ENCODE measurements at regions not wholly inside any gene's neighbourhood (a gene's known extent, or its start where the extent isn't known, plus 50 kb on each side); places are given as distances from the start of the nearest gene placed in this dataset.
"Not testable (repeated sequence)": the region's sequence is repeated elsewhere in the genome, so short reads cannot be mapped to it uniquely, and the experiment has no call there.

DNA sequence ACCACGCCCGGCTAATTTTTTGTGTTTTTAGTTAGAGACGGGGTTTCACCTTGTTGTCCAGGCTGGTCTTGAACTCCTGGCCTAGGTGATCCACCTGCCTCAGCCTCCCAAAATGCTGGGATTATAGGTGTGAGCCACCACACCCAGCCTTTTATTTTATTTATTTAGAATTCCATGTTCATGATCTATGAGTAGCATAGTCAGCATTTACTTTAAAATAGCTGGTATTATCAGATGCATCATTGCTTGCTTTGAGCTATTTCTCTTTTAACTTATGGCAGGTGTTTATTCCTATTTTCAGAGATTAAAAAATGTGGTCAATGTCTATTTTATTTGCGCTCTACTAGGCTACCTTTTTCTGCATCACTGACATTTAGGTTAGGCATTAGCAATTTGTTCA is 152.0 kb downstream of the UTRN start:
- no peak for DNase-seq

DNA sequence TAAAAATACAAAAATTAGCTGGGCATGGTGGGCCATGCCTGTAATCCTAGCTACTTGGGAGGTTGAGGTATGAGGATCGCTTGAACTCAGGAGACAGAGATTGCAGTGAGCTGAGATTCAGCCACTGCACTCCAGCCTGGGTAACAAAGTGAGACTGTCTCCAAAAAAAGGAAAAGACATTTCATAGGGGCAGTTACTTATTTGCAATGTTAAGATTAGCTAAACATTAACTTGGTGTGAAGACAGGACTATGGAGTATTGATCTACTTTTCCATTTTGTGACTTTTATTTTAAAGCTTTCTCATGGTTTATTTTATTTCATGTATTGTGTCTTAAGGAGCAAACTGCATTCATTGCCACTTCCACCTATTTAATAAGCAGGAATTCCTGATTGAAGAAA is 153.0 kb downstream of the UTRN start:
- DNase-seq = no peak

DNA sequence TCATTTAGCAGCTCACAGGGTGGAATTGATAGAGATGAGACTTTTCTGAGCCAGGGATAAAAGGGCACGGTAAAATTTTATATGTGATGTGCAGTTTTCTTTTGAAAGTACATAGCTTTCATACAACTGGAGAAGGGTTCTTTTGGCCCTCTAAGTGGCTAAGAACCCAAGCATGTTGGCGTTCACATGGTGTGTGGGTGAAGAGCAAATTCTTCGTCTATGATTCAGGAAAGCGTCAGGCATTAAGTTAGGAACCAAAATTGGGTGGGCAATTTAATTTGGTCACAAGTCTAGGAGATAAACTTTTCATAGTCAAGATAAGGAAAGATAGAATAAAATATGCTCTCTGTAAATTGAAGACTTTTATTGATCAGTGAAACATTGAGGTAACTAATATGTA is 153.9 kb downstream of the UTRN start:
- no peak for DNase-seq

DNA sequence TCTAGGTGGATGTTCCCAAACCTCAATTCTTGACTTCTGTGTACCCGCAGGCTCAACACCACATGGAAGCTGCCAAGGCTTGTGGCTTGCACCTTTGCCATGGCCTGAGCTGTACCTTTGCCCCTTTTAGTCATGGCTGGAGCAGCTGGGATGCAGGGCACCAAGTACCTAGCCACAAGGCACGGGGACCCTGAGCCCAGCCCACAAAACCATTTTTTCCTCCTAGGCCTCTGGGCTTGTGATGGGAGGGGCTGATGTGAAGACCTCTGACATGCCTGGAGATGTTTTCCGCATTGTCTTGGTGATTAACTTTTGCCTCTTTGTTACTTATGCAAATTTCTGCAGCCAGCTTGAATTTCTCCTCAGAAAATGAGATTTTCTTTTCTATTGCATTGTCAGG is 156.7 kb downstream of the UTRN start:
- not testable (repeated sequence) for DNase-seq

DNA sequence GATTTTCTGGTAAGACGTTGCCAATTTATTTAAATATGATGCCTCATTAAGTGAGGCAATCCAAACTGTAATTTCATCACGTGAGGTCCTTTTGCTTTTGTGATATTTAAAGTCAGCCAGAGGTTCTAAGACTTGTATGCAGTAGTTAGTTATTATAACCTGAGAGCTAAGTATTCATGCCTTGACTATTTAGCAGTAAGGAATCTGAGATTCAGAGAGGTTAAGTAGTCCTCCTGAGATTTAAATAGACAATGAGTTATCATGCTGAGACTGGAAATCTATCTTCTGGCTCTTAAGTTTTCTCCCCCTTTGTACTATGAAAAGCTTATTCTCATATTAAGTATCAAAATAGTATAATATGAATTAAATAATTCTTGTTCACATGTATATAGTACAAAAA is 158.0 kb downstream of the UTRN start:
- no peak for DNase-seq

DNA sequence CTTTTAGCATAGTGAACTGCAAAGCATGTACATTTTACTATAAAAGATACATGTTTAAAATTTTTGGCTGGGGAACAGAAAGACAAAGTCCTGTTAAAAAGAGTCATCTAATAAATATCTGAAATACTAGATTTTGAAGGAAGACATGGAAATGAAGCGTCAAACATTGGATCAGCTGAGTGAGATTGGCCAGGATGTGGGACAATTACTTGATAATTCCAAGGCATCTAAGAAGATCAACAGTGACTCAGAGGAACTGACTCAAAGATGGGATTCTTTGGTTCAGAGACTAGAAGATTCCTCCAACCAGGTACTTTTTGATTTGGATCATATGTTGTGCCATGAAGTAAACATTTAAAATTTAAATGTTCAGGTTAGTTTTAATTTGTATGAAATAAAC is 162.3 kb downstream of the UTRN start:
- DNase-seq = no peak

DNA sequence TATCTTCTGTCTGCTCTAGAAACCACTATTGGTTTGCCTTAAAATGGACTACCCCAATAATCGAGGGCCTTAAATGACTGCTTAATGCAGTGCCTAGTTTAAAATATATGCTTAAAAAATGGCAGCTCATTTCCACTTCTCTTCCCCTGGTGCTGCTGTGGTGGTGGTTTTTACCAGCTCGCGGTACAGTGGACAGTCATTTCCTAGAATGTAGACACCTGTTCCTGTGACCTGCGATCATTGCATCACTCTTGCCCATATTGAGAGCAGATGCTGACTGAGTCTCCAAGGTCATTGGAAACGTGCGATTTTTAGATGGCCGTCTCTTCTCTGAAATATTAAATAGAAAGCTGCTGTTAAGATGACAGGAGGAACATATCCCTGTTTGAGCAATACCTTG is 164.1 kb downstream of the UTRN start:
- no peak for DNase-seq

DNA sequence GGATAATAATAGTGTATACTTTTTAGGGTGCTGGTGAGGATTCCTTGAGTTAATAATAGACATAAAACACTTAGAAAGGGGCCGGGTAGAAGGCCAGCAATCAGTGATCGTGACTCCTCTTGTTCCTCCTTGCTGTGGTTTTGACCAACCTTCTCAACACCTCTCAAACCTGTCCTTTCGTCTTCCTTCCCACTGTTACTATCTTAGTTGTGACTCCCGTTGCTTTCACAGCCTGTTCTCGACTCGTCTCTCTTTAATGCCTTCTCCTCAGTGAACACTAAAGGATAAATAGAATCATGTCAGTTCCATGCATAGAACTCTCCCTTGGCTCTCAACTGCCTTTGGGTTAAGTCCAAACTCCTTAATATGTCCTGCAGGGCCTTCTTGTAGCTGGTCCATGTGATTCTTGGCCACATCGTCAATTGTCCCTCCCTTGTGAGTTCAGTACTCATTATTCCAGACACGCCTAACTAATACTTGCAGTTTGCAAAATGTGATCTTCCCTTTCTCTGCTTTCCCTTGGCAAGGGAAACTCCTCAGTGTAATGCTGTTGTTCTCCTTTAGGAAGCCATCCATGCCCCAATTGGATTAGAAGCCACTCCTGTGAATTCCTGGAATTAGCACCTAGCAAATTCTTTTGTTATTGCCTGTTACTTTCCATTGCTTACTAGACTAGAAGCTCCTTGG is 164.9 kb downstream of the UTRN start:
- DNase-seq = no peak

DNA sequence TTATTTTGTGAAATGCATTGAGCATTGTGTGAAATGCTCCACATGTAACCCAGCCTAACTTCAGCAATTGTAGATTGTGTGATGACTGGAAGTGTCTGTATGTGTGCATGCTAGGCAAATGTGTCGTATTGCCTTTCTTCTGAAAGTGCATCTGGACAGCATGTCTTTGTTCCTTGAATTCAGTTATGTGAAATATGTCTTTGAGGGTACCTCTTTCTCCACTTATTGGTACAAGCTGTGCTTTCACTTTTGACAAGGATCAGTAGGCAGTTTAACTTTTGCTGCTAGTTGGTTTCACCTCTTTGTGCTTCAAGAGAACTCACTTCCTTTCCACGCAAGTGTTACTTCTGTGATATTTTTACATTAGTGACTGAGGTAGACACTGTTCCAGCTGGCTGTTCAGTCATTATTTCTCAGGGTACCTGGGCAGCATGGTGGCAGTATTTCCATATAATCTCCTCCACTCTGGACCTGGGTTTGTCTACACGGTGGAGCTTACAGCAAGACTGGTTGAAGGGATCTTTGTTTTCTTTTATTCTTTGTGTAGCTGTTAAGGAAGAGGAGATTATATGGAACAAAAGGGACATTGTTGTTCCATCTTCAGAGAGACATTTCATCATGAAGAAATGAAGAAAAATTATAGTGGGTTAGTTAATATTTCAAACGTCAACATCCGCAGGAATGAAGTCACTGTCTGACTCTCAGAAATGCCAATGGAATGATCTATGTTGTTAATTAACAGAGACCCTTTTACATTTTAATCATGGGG is 175.4 kb downstream of the UTRN start:
- no peak for DNase-seq

DNA sequence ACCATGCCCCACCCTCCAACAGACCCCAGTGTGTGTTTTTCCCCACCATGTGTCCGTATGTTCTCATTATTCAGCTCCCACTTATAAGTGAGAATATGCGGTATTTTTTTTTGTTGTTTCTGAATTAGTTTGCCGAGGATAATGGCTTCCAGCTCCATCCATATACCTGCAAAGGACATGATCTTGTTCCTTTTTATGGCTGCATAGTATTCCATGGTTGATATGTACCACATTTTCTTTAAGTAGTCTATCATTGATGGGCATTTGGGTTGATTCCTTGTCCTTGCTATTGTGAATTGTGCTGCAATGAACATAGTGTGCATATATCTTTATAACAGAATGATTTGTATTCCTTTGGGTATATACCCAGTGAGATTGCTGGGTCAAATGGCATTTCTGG is 176.9 kb downstream of the UTRN start:
- no peak for DNase-seq

DNA sequence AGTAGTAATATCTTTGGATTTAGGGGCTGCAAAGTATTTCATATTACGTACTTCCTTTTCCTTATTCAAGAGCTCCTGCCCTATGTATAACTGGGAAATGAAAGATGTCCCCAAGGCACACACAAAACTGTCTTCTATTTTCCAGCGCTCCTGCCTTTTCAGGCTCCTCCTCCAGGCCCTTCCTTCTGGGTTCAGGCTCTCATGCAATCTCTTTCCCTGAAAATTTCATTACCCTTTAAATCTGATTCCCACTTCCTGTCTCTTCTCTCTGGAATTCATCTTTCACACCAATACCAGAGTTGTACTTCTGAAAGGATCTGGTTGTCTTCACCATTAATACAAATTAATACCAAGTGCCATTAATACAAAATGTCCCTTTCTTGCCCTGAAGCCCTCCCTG is 181.6 kb downstream of the UTRN start:
- DNase-seq = no peak

DNA sequence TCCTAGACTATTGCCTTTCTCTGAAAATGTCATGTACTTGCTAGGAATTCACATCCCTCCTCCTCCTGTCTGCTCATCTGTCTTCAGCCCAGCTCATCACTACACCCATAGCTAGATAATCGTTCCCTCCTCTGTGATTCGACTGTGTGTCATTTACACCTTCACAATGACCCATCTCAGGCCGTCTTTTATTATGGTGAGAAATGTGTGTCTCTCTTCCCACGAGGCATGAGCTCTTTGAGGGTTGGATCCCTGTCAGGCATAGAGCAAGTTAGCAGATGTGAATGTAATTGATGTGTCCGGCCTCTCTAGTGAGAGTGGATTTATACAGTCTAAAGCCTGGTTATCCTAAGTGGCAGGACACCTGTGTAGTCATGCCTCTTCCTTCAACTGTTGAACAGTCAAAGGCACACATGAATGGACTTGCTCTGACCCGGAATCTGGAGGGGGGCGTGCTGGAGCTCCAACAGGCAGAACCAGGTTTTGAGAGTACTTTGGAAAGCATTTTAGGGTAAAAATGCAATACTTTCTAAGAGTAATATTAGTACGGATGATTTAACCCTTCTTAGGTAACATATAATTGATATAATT is 182.1 kb downstream of the UTRN start:
- no peak for DNase-seq

DNA sequence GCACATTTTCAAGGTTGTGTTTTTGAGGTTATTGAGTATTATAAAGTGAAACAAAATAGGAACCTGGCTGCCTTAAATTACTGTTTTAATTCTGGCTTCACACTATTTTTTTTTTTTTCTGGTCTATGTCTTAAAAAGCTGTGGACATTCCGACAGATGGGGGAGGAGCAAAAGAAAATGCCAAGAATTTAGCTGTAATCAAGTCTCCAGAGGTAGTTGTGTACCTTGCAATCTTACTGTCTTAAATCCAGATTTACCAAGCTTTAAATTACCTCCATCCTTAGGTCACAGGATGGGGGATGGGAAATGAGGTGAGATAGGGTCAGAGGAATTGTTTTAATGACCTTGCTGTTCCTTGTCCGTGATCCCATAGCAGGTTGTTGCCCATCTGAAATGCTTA is 182.8 kb downstream of the UTRN start:
- no peak for DNase-seq

DNA sequence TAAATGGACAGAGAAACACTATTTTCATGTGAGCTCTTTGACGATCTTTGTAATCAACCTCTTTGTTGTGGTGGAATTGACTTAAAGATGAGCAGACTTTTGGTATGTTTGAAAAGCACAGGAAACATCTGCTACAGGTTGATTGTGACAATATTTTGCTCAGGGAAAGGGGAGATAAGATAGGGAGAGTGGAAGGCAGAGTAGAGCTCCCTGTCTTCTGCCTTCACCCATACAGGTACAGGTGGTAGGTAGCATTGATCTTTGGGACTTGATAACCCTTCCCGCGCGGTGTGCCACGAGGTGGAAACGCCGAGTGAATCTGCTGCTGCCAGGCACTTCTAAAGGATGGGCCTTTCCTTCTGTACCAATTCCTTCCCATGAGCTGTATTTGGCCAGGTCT is 183.6 kb downstream of the UTRN start:
- DNase-seq = no peak

DNA sequence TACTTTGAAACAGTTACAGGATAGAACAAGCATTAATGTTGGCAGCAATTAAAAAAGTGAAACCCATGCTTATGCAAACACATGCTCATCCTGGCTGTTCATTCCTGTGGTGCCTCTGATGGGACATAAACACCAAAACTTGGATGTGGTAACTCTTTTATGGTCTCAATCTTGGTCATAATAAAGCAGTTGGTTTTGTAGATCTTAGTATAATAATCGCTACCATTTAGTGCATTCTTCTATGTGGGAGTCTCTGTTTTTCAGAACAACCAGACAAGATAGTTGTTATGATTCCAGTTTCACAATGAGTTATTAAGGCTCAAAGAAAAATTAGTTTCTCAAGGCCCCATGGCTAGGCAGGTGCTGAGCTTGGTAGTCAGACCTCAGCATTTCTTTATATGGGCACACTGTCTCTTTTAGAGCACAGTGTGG is 184.0 kb downstream of the UTRN start:
- no peak for DNase-seq

DNA sequence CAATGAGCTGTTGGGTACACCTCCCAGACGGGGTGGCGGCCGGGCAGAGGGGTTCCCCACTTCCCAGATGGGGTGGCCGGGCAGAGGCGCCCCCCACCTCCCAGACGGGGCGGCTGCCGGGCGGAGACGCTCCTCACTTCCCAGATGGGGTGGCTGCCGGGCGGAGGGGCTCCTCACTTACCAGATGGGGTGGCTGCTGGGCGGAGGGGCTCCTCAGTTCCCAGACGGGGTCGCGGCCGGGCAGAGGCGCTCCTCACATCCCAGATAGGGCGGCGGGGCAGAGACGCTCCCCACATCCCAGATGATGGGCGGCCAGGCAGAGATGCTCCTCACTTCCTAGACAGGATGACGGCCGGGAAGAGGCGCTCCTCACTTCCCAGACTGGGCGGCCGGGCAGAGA is 185.1 kb downstream of the UTRN start:
- not testable (repeated sequence) for DNase-seq

DNA sequence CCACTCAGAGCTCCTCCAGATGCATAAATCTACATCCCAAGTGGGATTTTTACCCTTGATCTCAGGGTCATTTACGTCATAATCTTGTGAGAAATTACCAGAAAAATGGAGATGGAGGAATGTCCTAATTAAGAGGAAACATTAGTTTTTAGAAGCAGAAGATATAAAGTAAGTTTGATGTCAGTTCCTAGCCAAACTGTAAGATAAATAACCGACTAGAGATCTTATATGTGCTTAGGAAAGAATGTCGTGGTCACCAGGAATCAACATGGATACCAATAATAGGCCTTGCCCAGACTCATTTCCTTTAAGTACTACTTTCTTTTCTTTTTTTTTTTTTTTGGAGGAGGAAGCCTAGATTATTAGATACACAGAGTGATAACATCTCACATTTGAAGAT is 186.9 kb downstream of the UTRN start:
- DNase-seq = no peak

DNA sequence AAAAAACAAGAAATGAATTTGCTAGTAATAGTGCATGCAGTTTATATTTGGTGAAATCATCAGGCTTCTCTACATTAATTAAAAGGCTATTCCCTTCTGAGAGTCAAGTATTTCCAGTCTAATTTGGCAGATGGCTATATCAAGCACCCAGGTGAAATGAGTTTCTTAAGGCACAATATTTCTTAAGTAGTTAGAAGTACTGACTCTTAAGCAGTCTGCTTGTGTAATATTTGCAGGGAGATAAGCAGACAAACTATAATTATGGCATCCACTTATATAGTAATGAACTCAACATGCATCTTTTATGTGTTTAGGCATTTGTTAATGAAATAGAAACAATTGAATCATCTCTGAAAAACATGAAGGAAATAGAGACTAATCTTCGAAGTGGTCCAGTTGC is 189.2 kb downstream of the UTRN start:
- no peak for DNase-seq

DNA sequence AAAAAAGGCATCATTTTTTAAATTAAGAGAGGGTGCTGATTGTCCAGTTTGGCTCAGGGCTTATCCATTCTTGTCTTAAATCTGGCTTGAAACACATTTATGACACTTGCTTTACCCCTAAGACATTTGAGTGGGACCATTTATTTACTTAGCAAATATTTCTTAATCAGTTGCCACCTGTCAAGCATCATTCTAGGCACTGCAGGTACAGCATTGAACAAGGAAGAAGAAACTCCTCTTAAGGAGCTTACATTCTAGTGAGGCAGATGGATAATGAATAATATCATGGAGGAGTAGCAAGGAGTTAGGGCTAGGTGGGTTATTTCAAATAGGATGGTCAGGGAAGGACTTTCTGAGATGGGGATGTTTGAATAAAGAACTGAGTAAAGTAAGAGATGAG is 189.8 kb downstream of the UTRN start:
- no peak for DNase-seq

DNA sequence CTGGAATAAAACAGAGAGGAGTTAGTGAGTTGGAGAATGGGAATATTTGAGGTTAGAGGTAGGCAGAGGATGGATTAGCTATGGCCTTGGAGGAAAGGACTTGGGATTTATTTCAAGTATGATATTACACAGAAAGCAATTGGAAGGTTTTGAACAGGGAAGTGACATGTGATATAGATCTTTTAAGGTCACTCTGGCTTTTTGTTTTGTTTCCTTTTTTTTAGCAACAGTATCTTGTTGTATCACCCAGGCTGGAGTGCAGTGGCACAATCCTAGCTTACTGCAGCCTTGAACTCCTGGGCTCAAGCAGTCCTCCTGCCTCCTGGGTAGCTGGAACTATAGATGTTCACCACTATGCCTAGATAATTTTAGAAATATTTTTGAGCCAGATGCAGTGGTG is 190.3 kb downstream of the UTRN start:
- DNase-seq = no peak

DNA sequence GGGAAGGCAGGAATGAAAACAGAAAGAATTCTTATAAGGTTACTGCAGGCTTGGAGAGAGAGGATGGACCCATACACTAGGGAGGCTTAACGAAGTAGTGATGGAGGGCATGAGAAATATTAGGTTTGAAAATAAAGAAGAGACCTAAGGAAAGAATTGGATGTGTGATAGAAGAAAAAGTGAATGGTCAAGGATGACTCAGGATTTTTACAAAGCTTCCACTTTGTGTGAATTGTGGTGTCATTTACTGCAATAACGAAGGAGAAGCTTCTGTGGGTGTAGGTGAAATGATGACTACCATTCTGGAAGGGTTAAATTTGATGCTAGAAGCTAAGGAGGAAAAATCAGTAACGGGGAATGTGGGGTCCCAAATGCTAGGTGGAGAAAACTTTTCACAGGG is 191.2 kb downstream of the UTRN start:
- DNase-seq = no peak

DNA sequence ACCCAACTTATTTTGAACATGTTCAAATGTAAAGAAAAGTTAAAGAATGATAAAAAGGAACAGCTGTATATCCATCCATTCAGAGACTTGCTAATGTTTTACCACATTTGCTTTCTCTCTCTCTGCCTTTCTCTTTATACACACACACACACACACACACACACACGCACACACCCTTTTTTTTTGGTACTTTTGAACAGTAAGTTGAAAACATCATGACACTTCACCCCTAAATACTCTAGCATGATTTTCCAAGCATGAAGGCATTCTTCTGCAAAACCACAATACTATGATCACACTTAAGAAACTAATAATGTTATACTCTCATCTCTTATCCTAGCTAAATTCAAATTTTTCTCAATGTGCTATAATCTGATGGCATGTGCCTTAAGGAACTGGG is 192.3 kb downstream of the UTRN start:
- no peak for DNase-seq

DNA sequence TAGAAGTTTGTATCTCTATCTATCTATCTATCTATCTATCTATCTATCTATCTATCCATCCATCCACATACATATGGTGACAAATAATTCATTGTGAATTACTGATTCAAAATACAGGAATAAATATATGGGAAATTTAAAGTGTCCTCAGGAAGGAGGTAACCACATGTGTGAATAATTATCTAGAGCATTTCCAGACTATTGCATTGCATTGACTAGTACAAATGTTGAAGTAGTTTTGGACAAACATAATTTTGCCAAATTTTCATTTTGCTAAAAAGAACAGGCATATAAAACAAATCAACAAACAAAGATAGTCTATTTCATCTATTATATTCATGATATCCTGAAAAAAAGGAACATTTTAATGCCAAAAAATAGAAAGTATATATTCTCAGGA is 192.7 kb downstream of the UTRN start:
- DNase-seq = no peak

DNA sequence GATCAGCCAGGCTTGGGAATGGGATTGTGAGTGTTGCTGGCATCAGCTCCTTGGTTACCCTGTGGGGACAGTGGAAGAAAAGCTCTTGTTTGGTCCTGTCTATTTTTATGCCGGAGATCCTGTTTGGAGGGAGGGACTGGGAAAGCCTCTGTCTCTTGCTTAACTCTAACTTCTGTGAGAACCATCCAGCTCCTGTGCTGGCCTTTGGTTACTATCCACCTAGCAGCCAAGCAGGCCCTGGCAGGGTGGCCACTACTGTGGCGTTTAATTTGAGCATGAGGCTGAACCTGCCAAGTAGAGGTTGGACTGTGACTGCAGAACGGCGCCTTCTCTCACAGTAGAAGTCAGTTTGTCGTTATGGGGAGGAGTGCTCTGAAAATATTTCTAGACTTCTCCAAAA is 193.3 kb downstream of the UTRN start:
- DNase-seq = no peak

DNA sequence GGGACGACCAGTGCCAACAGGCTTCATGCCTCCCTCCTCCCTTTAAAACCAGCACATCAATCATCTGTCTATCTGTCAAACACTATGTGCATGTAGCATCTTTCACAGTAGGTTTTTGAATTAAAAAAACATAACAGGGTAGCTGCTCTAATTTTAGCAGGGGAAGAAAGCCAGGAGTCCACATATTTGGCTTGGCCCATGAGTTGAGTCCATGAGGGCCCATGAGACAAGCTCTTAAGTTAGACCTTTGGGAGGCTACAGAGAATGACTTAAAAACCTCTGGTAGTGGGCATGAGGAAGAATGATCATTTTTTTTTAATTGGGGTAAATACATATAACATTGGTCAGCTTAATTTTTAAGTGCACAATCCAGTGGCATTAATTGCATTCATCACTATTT is 194.9 kb downstream of the UTRN start:
- no peak for DNase-seq

All from GOT3 (cell line).